Vagina (tissue), 2 donors: ENCODE measurements at regions not wholly inside any gene's neighbourhood (a gene's known extent, or its start where the extent isn't known, plus 50 kb on each side); places are given as distances from the start of the nearest gene placed in this dataset.
A peak's percentile ranks its signal among the peaks of the same experiment; 100 is the strongest.

Experiments
- DNase-seq, 2 donors: peaks; one replicate each; pipeline ENCODE4 v3.0.0-alpha.2; 2017; ENCODE audit errors: extremely low spot score in 2 of 2
- H3K27ac ChIP-seq: fragments of 200-600 bp; sonication (generic); one replicate; pipeline ENCODE4 v1.5.1; 2019
- H3K27me3 ChIP-seq: fragments of 200-600 bp; sonication (generic); one replicate; pipeline ENCODE4 v1.5.1; 2019
- H3K36me3 ChIP-seq, 2 donors: fragments of 200-600 bp; sonication (generic); one replicate each; pipeline ENCODE4 v1.5.1; 2017 to 2019
- H3K4me1 ChIP-seq: fragments of 200-600 bp; sonication (generic); one replicate; pipeline ENCODE4 v1.5.1; 2019
- H3K4me3 ChIP-seq, 2 donors: fragments of 200-600 bp; sonication (generic); 1 replicate in 1 of 2; 2 replicates in 1 of 2; pipeline ENCODE4 v1.5.1; 2016 to 2019
- H3K9me3 ChIP-seq: fragments of 200-600 bp; sonication (generic); one replicate; pipeline ENCODE4 v1.5.1; 2019
- CTCF ChIP-seq, 3 experiments: fragments of 450-650 bp in 2 of 3; fragments of 200-600 bp in 1 of 3; sonication (generic) in 1 of 3; IDR thresholded peaks; one replicate each; pipeline ENCODE4 v1.5.1; 2017 to 2019; ENCODE audit warnings: antibody characterized with exemption in 3 of 3, mild to moderate bottlenecking in 2 of 3, moderate library complexity in 2 of 3
- POLR2A ChIP-seq, 2 donors: fragments of 450-650 bp; IDR thresholded peaks; one replicate each; pipeline ENCODE4 v1.6.1; 2017; ENCODE audit warnings: antibody characterized with exemption in 2 of 2, mild to moderate bottlenecking in 2 of 2, moderate library complexity in 2 of 2
- POLR2AphosphoS5 ChIP-seq, 2 donors: sonication (generic); formaldehyde crosslinking; IDR thresholded peaks; one replicate each; pipeline ENCODE4 v1.9.0; 2017; ENCODE audit warnings: antibody characterized with exemption in 2 of 2, mild to moderate bottlenecking in 2 of 2, low read depth in 1 of 2; ENCODE audit not compliant: insufficient read depth in 1 of 2
- intact Hi-C: fragments of 100-400 bp; cut with DNase I; formaldehyde crosslinking; loops from one replicate; pipeline ENCODE4 v1.15.1; 2023

GRCh38 chr10:93208717-93209464 lies 135.2 kb downstream of the CYP26A1 start:
- H3K36me3 ChIP-seq = no peaks in the 10 kb centered on the region
- H3K27me3 ChIP-seq = no peaks in the 10 kb centered on the region
- no peak overlapping the region for H3K4me3 ChIP-seq
- H3K9me3 ChIP-seq = no peaks in the 10 kb centered on the region
- no peak for DNase-seq
- no peak for TF ChIP-seq POLR2AphosphoS5 (IDR thresholded peaks at IDR 0.05; ENCODE audit: insufficient read depth in 1 of 2, low read depth in 1 of 2)
- no peak for TF ChIP-seq POLR2A (IDR thresholded peaks at IDR 0.05)
- no peak for TF ChIP-seq CTCF (IDR thresholded peaks at IDR 0.05)
- H3K27ac ChIP-seq = no peak overlapping the region
- no peaks in the 10 kb centered on the region for H3K4me1 ChIP-seq
- intact Hi-C loops = no loop called here

GRCh38 chr10:93211991-93212390 lies 138.3 kb downstream of the CYP26A1 start:
- TF ChIP-seq CTCF (IDR thresholded peaks at IDR 0.05) = no peak
- no peak for TF ChIP-seq POLR2A (IDR thresholded peaks at IDR 0.05)
- TF ChIP-seq POLR2AphosphoS5 (IDR thresholded peaks at IDR 0.05; ENCODE audit: insufficient read depth in 1 of 2, low read depth in 1 of 2) = no peak
- H3K4me3 ChIP-seq = no peak overlapping the region
- intact Hi-C loops = no loop called here
- H3K4me1 ChIP-seq = no peaks in the 10 kb centered on the region
- no peak for DNase-seq
- H3K9me3 ChIP-seq = no peaks in the 10 kb centered on the region
- no peaks in the 10 kb centered on the region for H3K36me3 ChIP-seq
- no peak overlapping the region for H3K27ac ChIP-seq
- H3K27me3 ChIP-seq = no peaks in the 10 kb centered on the region

DNA sequence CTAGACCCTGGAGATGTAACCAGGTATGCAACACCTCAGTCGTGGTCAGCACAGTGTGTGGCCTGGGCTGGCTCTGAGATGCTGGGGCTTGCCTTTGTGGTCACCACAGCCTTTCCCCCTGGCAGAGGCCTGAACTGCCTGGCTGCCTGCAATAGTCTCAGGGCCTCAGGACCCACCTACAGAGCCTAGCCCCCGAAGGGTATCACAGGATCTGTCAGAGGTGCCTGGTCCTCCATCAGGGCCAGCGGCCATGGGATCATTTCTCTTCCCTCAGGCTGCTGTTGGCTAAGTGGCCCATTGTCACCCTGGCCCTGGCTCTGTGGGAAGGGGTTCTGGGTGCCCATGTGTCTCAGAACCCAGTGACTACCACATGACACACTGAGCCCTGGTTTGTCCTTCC lies 141.6 kb downstream of the CYP26A1 start:
- peak in 1 of 2 donors; percentile 92 for DNase-seq
- Histone ChIP-seq H3K27ac (no peak overlapping the region), H3K4me3 (no peak overlapping the region), H3K36me3 (no peaks in the 10 kb centered on the region), H3K9me3 (no peaks in the 10 kb centered on the region), H3K27me3 (no peaks in the 10 kb centered on the region), H3K4me1 (no peaks in the 10 kb centered on the region)
- TF ChIP-seq CTCF (IDR thresholded peaks at IDR 0.05) = no peak
- TF ChIP-seq POLR2A (IDR thresholded peaks at IDR 0.05) = no peak
- no peak for TF ChIP-seq POLR2AphosphoS5 (IDR thresholded peaks at IDR 0.05; ENCODE audit: insufficient read depth in 1 of 2, low read depth in 1 of 2)
- intact Hi-C loops = no loop called here

DNA sequence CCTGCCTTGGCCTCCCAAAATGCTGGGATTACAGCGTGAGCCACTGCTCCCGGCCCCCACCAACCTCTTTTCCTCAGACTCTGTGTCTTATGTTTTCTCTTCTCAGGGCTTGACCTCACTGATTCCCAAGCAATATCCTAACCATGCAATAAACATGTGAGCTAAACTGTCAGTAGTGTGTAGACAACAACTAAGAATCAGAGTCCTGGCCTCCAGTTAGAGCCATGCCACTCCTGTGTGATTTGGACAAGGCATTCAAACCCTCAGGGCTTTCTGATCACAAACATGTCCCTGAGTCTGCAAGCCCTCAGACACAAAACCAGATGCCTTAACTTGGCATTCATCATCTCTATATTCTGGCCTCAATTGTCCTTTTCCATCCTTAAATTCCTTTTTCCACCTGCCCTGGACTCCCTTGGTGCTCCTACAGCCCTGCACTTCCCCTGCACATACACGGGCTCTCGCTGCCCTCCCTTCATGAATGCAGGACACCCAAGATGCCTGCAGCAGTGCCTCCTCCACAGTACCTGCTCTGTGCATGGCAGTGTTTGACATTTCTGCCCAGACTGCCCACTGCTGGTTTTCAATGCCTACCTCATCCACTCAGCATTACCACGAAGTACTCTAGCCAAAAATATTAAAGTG lies 142.8 kb downstream of the CYP26A1 start:
- H3K27ac ChIP-seq = no peak overlapping the region
- intact Hi-C loops = no loop called here
- no peak overlapping the region for H3K4me3 ChIP-seq
- H3K9me3 ChIP-seq = no peaks in the 10 kb centered on the region
- no peaks in the 10 kb centered on the region for H3K27me3 ChIP-seq
- TF ChIP-seq CTCF (IDR thresholded peaks at IDR 0.05) = no peak
- no peak for TF ChIP-seq POLR2AphosphoS5 (IDR thresholded peaks at IDR 0.05; ENCODE audit: insufficient read depth in 1 of 2, low read depth in 1 of 2)
- no peak for TF ChIP-seq POLR2A (IDR thresholded peaks at IDR 0.05)
- H3K4me1 ChIP-seq = no peaks in the 10 kb centered on the region
- peak in 1 of 2 donors; percentile 43 for DNase-seq
- no peaks in the 10 kb centered on the region for H3K36me3 ChIP-seq

DNA sequence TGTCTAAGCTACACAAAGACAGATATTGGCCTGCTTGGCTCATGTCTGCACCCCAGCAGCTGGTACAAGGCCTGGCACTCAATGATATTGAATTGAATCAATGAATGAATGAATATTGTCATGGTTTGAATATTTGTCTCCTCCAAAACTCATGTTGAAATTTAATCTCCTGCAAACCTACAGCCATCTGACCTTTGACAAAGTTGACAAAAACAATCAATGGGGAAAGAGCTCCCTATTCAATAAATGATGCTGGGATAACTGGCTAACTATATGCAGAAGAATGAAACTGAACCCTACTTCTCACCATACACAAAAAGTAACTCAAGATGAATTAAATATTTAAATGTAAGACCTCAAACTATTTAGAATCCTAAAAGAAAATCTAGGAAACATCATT lies 144.7 kb downstream of the CYP26A1 start:
- TF ChIP-seq CTCF (IDR thresholded peaks at IDR 0.05) (no peak), POLR2AphosphoS5 (IDR thresholded peaks at IDR 0.05; ENCODE audit: insufficient read depth in 1 of 2, low read depth in 1 of 2) (no peak), POLR2A (IDR thresholded peaks at IDR 0.05) (no peak)
- no peaks in the 10 kb centered on the region for H3K27me3 ChIP-seq
- H3K27ac ChIP-seq = no peak overlapping the region
- intact Hi-C loops = no loop called here
- H3K4me3 ChIP-seq = no peak overlapping the region
- H3K9me3 ChIP-seq = no peaks in the 10 kb centered on the region
- no peak for DNase-seq
- H3K36me3 ChIP-seq = no peaks in the 10 kb centered on the region
- H3K4me1 ChIP-seq = no peaks in the 10 kb centered on the region
